Liver (tissue), 3 donors: ENCODE measurements at regions not wholly inside any gene's neighbourhood (a gene's known extent, or its start where the extent isn't known, plus 50 kb on each side); places are given as distances from the start of the nearest gene placed in this dataset.

Experiments
- ATF3 ChIP-seq: IDR thresholded peaks from 2 replicates; pipeline ENCODE4 v1.6.1; 2016; ENCODE audit warnings: antibody characterized with exemption
- CTCF ChIP-seq: fragments of 150-350 bp; IDR thresholded peaks from 2 replicates; pipeline ENCODE4 v1.5.1; 2017; ENCODE audit warnings: improper control_type of control experiment, low read depth, low read length; ENCODE audit not compliant: missing input control
- YY1 ChIP-seq: IDR thresholded peaks from 2 replicates; pipeline ENCODE4 v1.6.1; 2016; ENCODE audit warnings: antibody characterized with exemption, mild to moderate bottlenecking
- donor health status: healthy.
- donor health status: healthy.

- TF ChIP-seq CTCF (no peak), ATF3 (no peak), YY1 (no peak)
Measured at GRCh38 chrX:16462912-16463311, 187.0 kb upstream of the S100G start.
